ENCODE measurements at regions not wholly inside any gene's neighbourhood (a gene's known extent, or its start where the extent isn't known, plus 50 kb on each side); places are given as distances from the start of the nearest gene placed in this dataset.
"Not testable (repeated sequence)": the region's sequence is repeated elsewhere in the genome, so short reads cannot be mapped to it uniquely, and the experiment has no call there.

DNA sequence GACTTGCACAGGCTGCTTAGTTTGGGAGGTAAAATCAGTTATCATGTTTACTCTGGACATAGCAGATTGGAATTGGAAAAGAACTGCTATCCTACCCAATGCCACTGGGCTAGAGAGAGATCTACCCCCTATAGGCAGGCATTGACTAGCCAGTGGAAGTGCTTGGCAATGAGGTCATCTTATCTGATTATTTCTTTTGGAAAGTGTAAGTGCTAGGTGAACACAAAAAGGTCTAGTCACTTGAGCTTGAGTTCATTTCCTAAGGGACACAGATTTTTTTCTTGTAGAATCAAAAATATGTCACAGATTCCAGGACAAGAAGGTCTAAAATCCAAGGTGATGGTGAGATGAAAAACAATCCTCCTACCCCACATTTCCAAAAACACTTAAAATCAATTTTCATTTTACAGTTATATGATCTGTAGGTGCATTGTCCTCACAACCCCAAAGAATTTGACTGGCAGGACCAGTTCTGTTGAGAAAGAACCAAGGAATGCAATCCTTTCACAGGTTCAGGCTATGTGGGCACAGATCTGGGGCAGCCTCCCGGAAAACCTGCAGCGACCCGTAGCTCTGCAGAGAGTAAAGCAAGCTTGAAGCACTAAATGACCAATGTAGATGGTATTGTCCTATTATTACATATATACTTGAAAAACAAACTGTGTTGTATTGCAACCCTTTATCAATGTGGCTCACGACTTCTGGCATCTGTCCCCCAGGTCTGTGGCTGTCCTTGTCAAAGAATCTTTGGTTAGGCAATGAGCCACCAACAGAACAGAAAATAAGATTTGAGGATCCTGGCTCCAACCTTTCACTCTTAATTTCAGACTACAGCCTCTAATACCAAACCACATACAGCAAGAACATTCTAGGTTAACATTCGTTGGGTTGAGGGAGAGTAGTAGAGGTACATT is 67.3 kb upstream of the ADTRP start:
- no peak for DNase-seq

DNA sequence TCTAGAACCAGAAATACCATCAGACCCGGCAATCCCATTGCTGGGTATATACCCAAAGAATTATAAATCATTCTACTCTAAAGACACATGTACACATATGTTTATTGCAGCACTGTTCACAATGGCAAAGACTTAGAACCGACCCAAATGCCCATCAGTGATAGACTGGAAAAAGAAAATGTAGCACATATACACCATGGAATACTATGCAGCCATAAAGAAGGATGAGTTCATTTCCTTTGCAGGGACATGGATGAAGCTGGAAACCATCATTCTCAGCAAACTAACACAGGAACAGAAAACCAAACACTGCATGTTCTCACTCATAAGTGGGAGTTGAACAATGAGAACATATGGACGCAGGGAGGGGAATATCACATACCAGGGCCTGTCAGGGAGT is 64.2 kb upstream of the ADTRP start:
- DNase-seq = not testable (repeated sequence)

GRCh38 chr6:11835065-11835464 is 56.5 kb upstream of the ADTRP start:
- DNase-seq = no peak

GRCh38 chr6:11833626-11834592 is 55.3 kb upstream of the ADTRP start:
- no peak for DNase-seq

DNA sequence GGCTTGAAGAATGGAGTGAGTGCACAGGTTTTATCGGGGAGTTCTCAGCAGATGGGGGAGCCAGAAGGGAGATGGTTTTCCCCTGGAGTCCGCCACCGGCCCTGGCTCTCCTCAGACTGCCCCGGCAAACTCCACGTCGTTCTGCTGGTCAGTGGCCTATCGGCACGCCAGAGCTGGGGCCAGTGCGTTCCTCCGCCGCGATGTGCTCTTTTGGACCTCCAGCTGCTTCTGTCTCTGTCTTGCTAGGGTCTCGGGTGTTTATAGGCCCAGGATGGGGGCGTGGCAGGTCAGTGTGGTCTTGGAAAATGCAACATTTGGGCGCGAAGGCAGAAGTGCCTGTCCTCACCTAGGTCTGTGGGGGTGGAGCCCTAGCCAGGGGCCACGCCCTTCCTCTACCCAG is 53.0 kb upstream of the ADTRP start:
- no peak for DNase-seq

DNA sequence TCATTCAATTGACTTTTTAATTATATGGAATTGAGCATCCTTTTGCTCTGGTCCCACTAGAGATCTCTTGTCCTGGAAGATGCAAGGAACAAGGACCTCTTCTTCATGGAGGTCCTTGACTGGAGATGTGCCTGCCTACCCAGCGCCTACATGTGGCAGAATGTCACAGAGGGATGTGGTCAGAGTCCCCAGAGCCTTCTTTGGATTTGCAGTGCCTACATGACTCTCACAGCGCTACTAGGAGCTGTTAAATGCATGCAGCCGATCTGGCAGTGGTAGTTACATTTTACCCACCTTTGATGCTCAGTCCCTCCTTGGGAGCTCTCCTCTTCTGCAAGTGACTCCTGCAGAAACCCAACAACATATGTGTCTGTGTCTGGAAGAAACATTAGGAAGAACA is 51.9 kb upstream of the ADTRP start:
- DNase-seq = no peak

GRCh38 chr6:11830105-11830504 is 51.5 kb upstream of the ADTRP start:
- no peak for DNase-seq

DNA sequence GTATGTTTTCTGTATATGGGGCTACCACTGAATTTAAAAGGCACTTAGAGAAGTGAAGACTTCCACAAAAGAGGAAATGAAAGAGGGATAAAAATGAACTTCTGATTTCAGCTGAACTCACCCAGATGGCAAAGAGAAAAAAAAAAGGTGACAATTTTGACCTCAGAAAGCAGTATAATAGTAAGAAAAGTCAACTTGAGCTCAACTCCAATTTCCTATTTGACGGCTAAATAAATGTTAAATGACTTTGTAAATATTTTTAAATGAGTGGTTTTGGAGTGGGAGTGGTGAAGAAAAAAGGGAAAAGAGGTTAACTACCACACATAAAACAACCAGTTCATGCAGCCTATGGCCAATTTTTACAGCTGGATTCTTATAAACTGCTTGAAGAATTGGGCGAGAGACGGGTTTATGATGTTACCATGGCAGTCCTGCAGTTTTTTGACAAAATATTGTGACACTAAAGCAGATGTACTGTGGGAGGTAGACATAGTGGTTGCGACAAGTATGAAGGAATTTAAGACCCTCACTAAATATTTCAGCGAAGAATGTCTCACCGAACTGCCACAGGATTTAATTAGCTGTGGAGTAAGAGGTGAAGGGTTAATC is 49.8 kb upstream of the ADTRP start:
- DNase-seq = no peak
